AG20443 (cell line): ENCODE measurements at regions not wholly inside any gene's neighbourhood (a gene's known extent, or its start where the extent isn't known, plus 50 kb on each side); places are given as distances from the start of the nearest gene placed in this dataset.
"Not testable (repeated sequence)": the region's sequence is repeated elsewhere in the genome, so short reads cannot be mapped to it uniquely, and the experiment has no call there.

Source experiments
- DNase-seq: peaks from one replicate; pipeline ENCODE4 v3.0.0; 2012; ENCODE audit warnings: low spot score, mixed read lengths

- no peak for DNase-seq
Measured at GRCh38 chr2:53028746-53029423, 738.7 kb upstream of the CHAC2 start.

GRCh38 chr2:53028225-53028624 lies 739.4 kb upstream of the CHAC2 start:
- peak; percentile 45 for DNase-seq

GRCh38 chr2:53022248-53022647 lies 745.4 kb upstream of the CHAC2 start:
- DNase-seq: not testable (repeated sequence)

GRCh38 chr2:53021828-53022227 lies 745.8 kb upstream of the CHAC2 start:
- DNase-seq: no peak

GRCh38 chr2:53021292-53021691 lies 746.3 kb upstream of the CHAC2 start:
- DNase-seq: peak; percentile 40

- no peak for DNase-seq
Measured at GRCh38 chr2:53018825-53019425, 748.7 kb upstream of the CHAC2 start.

- DNase-seq: no peak
Measured at GRCh38 chr2:53006980-53007379, 760.6 kb upstream of the CHAC2 start.

GRCh38 chr2:53004413-53004812 lies 763.2 kb upstream of the CHAC2 start:
- no peak for DNase-seq

GRCh38 chr2:52995424-52995823 lies 772.2 kb upstream of the CHAC2 start:
- no peak for DNase-seq

- no peak for DNase-seq
Measured at GRCh38 chr2:52976143-52976949, 791.3 kb upstream of the CHAC2 start.

GRCh38 chr2:52974127-52974526 lies 793.5 kb upstream of the CHAC2 start:
- no peak for DNase-seq

GRCh38 chr2:52970642-52971041 lies 797.0 kb upstream of the CHAC2 start:
- DNase-seq: no peak

GRCh38 chr2:52968043-52968442 lies 799.6 kb upstream of the CHAC2 start:
- DNase-seq: no peak

- no peak for DNase-seq
Measured at GRCh38 chr2:52964916-52965530, 802.6 kb upstream of the CHAC2 start.

GRCh38 chr2:52961403-52961802 lies 806.2 kb upstream of the CHAC2 start:
- no peak for DNase-seq

GRCh38 chr2:52960881-52961280 lies 806.7 kb upstream of the CHAC2 start:
- no peak for DNase-seq

- no peak for DNase-seq
Measured at GRCh38 chr2:52959801-52960200, 807.8 kb upstream of the CHAC2 start.

GRCh38 chr2:52956766-52957165 lies 810.8 kb upstream of the CHAC2 start:
- DNase-seq: no peak

GRCh38 chr2:52956118-52956517 lies 811.5 kb upstream of the CHAC2 start:
- no peak for DNase-seq

GRCh38 chr2:52955079-52955478 lies 812.5 kb upstream of the CHAC2 start:
- no peak for DNase-seq

- no peak for DNase-seq
Measured at GRCh38 chr2:52940101-52940500, 827.5 kb upstream of the CHAC2 start.

GRCh38 chr2:52939250-52939649 lies 828.4 kb upstream of the CHAC2 start:
- no peak for DNase-seq

GRCh38 chr2:52936029-52936428 lies 831.6 kb upstream of the CHAC2 start:
- DNase-seq: no peak
